ENCODE measurements at regions not wholly inside any gene's neighbourhood (a gene's known extent, or its start where the extent isn't known, plus 50 kb on each side); places are given as distances from the start of the nearest gene placed in this dataset.

- Histone ChIP-seq H3K27ac (no peak overlapping the region), H3K36me3 (replicated peaks; ENCODE audit: insufficient read depth, low read depth) (no peaks in the 10 kb centered on the region), H3K4me3 (no peak overlapping the region), H2AFZ (no peak overlapping the region), H3K4me2 (no peak overlapping the region), H3K27me3 (no peaks in the 10 kb centered on the region), H3K4me1 (ENCODE audit: insufficient read depth) (no peaks in the 10 kb centered on the region), H3K9me3 (ENCODE audit: low read depth) (no peaks in the 10 kb centered on the region), H3K79me2 (no peaks in the 10 kb centered on the region), H4K20me1 (ENCODE audit: insufficient read depth, poor library complexity, severe bottlenecking) (no peaks in the 10 kb centered on the region), H3K9me2 (replicated peaks; ENCODE audit: insufficient read depth) (no peaks in the 10 kb centered on the region)
- TF ChIP-seq EZH2 (IDR thresholded peaks at IDR 0.05; ENCODE audit: borderline replicate concordance) (no peak), EZH2phosphoT487 (IDR thresholded peaks at IDR 0.05; ENCODE audit: low read depth, severe bottlenecking, unreplicated experiment) (no peak)
- DNase-seq (ENCODE audit: low spot score): no peak
- WGBS (ENCODE audit: low lambda C conversion rate, missing lambda C conversion rate): 29% methylated on average over 1 of the region's 1 CpG
Measured at GRCh38 chr18:73407506-73407905, 539.7 kb upstream of the NETO1 start.

GRCh38 chr18:73384246-73384645 lies 516.5 kb upstream of the NETO1 start:
- H3K79me2 ChIP-seq: no peaks in the 10 kb centered on the region
- H2AFZ ChIP-seq: no peak overlapping the region
- H3K4me2 ChIP-seq: no peak overlapping the region
- H3K27ac ChIP-seq: no peak overlapping the region
- 76% methylated on average over 4 of the region's 4 CpGs for WGBS (ENCODE audit: low lambda C conversion rate, missing lambda C conversion rate)
- TF ChIP-seq, protein P1, sequence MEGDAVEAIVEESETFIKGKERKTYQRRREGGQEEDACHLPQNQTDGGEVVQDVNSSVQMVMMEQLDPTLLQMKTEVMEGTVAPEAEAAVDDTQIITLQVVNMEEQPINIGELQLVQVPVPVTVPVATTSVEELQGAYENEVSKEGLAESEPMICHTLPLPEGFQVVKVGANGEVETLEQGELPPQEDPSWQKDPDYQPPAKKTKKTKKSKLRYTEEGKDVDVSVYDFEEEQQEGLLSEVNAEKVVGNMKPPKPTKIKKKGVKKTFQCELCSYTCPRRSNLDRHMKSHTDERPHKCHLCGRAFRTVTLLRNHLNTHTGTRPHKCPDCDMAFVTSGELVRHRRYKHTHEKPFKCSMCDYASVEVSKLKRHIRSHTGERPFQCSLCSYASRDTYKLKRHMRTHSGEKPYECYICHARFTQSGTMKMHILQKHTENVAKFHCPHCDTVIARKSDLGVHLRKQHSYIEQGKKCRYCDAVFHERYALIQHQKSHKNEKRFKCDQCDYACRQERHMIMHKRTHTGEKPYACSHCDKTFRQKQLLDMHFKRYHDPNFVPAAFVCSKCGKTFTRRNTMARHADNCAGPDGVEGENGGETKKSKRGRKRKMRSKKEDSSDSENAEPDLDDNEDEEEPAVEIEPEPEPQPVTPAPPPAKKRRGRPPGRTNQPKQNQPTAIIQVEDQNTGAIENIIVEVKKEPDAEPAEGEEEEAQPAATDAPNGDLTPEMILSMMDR (IDR thresholded peaks at IDR 0.05; ENCODE audit: poor library complexity): no peak
- TF ChIP-seq EZH2phosphoT487 (IDR thresholded peaks at IDR 0.05; ENCODE audit: low read depth, severe bottlenecking, unreplicated experiment) (no peak), EZH2 (IDR thresholded peaks at IDR 0.05; ENCODE audit: borderline replicate concordance) (no peak)
- H3K36me3 ChIP-seq (replicated peaks; ENCODE audit: insufficient read depth, low read depth): no peaks in the 10 kb centered on the region
- H3K9me3 ChIP-seq (ENCODE audit: low read depth): no peaks in the 10 kb centered on the region
- no peaks in the 10 kb centered on the region for H3K27me3 ChIP-seq
- no peaks in the 10 kb centered on the region for H3K9me2 ChIP-seq (replicated peaks; ENCODE audit: insufficient read depth)
- H3K4me3 ChIP-seq: no peak overlapping the region
- no peak for DNase-seq (ENCODE audit: low spot score)
- no peaks in the 10 kb centered on the region for H4K20me1 ChIP-seq (ENCODE audit: insufficient read depth, poor library complexity, severe bottlenecking)
- H3K4me1 ChIP-seq (ENCODE audit: insufficient read depth): no peaks in the 10 kb centered on the region

GRCh38 chr18:73381699-73382036 lies 513.9 kb upstream of the NETO1 start:
- H3K4me2 ChIP-seq: no peak overlapping the region
- H3K9me2 ChIP-seq (replicated peaks; ENCODE audit: insufficient read depth): no peaks in the 10 kb centered on the region
- TF ChIP-seq EZH2phosphoT487 (IDR thresholded peaks at IDR 0.05; ENCODE audit: low read depth, severe bottlenecking, unreplicated experiment): no peak
- no peaks in the 10 kb centered on the region for H3K36me3 ChIP-seq (replicated peaks; ENCODE audit: insufficient read depth, low read depth)
- no peak overlapping the region for H3K27ac ChIP-seq
- H3K27me3 ChIP-seq: no peaks in the 10 kb centered on the region
- DNase-seq (ENCODE audit: low spot score): no peak
- no peaks in the 10 kb centered on the region for H4K20me1 ChIP-seq (ENCODE audit: insufficient read depth, poor library complexity, severe bottlenecking)
- no peaks in the 10 kb centered on the region for H3K4me1 ChIP-seq (ENCODE audit: insufficient read depth)
- H2AFZ ChIP-seq: no peak overlapping the region
- no peak overlapping the region for H3K4me3 ChIP-seq
- no peaks in the 10 kb centered on the region for H3K79me2 ChIP-seq
- H3K9me3 ChIP-seq (ENCODE audit: low read depth): no peaks in the 10 kb centered on the region

DNA sequence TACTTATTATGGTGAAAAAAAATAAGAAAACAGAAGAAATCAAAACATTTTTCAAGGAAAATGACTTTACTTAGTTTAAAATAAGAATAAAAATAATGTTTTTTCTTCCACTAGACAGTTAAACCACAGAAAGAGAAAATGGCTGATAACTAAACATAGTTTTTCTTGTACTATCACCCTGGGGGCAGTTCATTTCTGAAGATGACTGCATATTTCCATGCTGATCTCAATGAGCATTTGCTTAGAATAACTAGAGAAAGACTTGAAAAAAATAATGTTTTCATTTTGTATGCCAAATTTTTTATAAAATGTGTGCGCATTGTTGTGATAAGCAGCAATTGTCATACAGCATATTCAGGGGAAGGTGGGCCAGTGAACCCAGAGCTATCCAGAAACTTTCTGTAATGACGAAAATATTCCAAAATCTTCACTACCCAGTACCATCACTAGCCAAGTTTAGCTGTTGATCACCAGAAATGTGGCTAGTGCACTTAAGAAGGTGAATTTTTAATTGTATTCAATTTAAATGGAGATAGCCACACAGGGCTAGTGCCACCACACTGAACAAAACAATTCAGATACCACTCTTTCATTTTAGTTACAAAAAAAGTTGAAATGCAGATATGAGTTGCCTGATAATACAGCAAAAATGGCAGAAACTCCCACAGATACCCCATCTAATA lies 513.4 kb upstream of the NETO1 start:
- WGBS (ENCODE audit: low lambda C conversion rate, missing lambda C conversion rate): 89% methylated on average over 2 of the region's 2 CpGs
- Histone ChIP-seq H3K4me2 (no peak overlapping the region), H3K27me3 (no peaks in the 10 kb centered on the region)

More for the DNA sequence above, 513.4 kb upstream of the NETO1 start:
- no peak for DNase-seq (ENCODE audit: low spot score)
- Histone ChIP-seq H2AFZ (no peak overlapping the region), H3K27ac (no peak overlapping the region), H3K9me2 (replicated peaks; ENCODE audit: insufficient read depth) (no peaks in the 10 kb centered on the region), H3K4me3 (no peak overlapping the region), H3K9me3 (ENCODE audit: low read depth) (no peaks in the 10 kb centered on the region), H4K20me1 (ENCODE audit: insufficient read depth, poor library complexity, severe bottlenecking) (no peaks in the 10 kb centered on the region), H3K4me1 (ENCODE audit: insufficient read depth) (no peaks in the 10 kb centered on the region), H3K79me2 (no peaks in the 10 kb centered on the region), H3K36me3 (replicated peaks; ENCODE audit: insufficient read depth, low read depth) (no peaks in the 10 kb centered on the region)
- TF ChIP-seq, protein P1 (IDR thresholded peaks at IDR 0.05; ENCODE audit: poor library complexity): no peak
- TF ChIP-seq EZH2 (IDR thresholded peaks at IDR 0.05; ENCODE audit: borderline replicate concordance) (no peak), EZH2phosphoT487 (IDR thresholded peaks at IDR 0.05; ENCODE audit: low read depth, severe bottlenecking, unreplicated experiment) (no peak)

All from hepatocyte (in vitro differentiated cells).